Esophagus muscularis mucosa (tissue), 4 donors: ENCODE measurements at regions not wholly inside any gene's neighbourhood (a gene's known extent, or its start where the extent isn't known, plus 50 kb on each side); places are given as distances from the start of the nearest gene placed in this dataset.
A peak's percentile ranks its signal among the peaks of the same experiment; 100 is the strongest.
"Not testable (repeated sequence)": the region's sequence is repeated elsewhere in the genome, so short reads cannot be mapped to it uniquely, and the experiment has no call there.

Experiments used
- DNase-seq: peaks from one replicate; pipeline ENCODE4 v3.0.0-alpha.2; 2017; ENCODE audit errors: extremely low spot score
- H3K27ac ChIP-seq, 4 donors: fragments of 200-600 bp; sonication (generic); replicated peaks in 1 of 4; 1 replicate in 3 of 4; 2 replicates in 1 of 4; pipeline ENCODE4 v1.5.1; 2016 to 2019; ENCODE audit warnings: mild to moderate bottlenecking in 1 of 4
- H3K27me3 ChIP-seq, 4 donors: fragments of 200-600 bp; sonication (generic); one replicate each; pipeline versions ENCODE4 v1.5.1 to v1.6.0; 2016 to 2019
- H3K36me3 ChIP-seq, 4 donors: fragments of 200-600 bp; sonication (generic); one replicate each; pipeline ENCODE4 v1.5.1; 2016 to 2019
- H3K4me1 ChIP-seq, 4 donors: fragments of 200-600 bp; sonication (generic); one replicate each; pipeline ENCODE4 v1.5.1; 2016 to 2019
- H3K4me3 ChIP-seq, 4 donors: fragments of 200-600 bp; sonication (generic); 1 replicate in 2 of 4; 2 replicates in 2 of 4; pipeline ENCODE4 v1.5.1; 2016 to 2019; ENCODE audit warnings: mild to moderate bottlenecking in 4 of 4, moderate library complexity in 1 of 4
- H3K9me3 ChIP-seq, 4 donors: fragments of 200-600 bp; sonication (generic); 1 replicate in 3 of 4; 2 replicates in 1 of 4; pipeline ENCODE4 v1.5.1; 2016 to 2019
- WGBS: methylation state at CpG from one replicate; pipeline ENCODE4 v1.1.5; 2018; 5-methylcytosine and 5-hydroxymethylcytosine counted together
- intact Hi-C: fragments of 100-400 bp; cut with DNase I; formaldehyde crosslinking; loops from one replicate; pipeline ENCODE4 v1.15.1; 2023

DNA sequence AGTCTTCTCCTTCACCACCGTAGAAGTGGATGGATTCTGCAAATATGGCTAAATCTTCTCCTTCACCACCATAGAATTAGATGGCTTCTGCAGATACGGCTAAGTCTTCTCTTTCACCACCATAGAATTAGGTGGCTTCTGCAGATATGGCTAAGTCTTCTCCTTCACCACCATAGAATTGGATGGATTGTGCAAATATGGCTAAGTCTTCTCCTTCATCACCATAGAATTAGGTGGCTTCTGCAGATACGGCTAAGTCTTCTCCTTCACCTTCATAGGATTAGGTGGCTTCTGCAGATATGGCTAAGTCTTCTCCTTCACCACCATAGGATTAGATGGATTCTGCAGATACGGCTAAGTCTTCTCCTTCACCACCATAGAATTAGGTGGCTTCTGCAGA lies 866.2 kb upstream of the TPTE start:
- H3K4me3 ChIP-seq, H3K27me3 ChIP-seq, H3K36me3 ChIP-seq, intact Hi-C loops, H3K27ac ChIP-seq, H3K4me1 ChIP-seq: not testable (repeated sequence)
- DNase-seq = peak; percentile 90
- H3K9me3 ChIP-seq = peaks cover 0 to 13% (median 5%) of the 10 kb centered on the region in 4 donors
- 82% methylated on average over 4 of the region's 4 CpGs for WGBS

DNA sequence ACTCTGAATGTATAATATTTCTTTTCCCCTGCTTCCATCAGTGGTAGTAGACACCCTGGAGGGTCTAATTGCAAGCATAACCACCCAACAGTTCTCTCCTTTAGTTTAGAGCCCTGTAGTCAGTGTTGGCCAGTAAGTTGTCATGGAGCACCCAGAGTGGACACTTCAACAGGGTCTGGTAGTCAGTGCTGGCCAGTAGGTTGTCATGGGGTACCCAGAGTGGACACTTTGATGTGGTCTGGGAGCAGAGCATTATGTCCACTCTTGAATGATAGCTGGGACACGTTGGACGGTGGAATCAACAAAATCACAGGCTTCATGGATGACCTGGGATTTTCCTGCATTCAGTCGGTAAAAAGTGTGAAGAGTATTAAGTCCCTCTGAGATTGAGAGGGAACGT lies 864.9 kb upstream of the TPTE start:
- H3K4me1 ChIP-seq, H3K36me3 ChIP-seq, H3K27ac ChIP-seq, H3K27me3 ChIP-seq, H3K4me3 ChIP-seq, intact Hi-C loops: not testable (repeated sequence)
- peaks cover 0 to 13% (median 5%) of the 10 kb centered on the region in 4 donors for H3K9me3 ChIP-seq
- 76% methylated on average over 4 of the region's 4 CpGs for WGBS
- peak; percentile 92 for DNase-seq

DNA sequence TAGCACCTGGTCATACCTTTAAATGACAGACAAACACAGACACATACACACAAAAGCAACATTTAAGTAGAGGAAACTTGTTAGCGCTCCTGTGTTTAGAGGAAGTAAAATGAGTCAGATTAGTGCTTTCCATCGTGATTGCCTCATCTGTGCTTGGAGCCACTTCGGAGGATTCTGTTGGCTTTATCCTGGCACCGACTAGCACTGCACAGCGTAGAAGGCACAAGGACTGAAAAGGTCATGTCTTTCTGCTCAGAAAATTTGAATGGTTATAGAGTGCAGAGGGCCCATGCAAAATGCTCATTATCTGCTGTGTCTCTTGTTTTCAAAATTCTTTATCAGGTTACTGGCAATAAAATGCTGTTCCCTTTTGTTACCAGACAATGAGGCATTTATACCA lies 863.6 kb upstream of the TPTE start:
- intact Hi-C loops, H3K36me3 ChIP-seq, H3K27me3 ChIP-seq, H3K27ac ChIP-seq, H3K4me1 ChIP-seq, H3K4me3 ChIP-seq: not testable (repeated sequence)
- H3K9me3 ChIP-seq = peaks cover 0 to 13% (median 5%) of the 10 kb centered on the region in 4 donors
- DNase-seq = peak; percentile 89
- WGBS = 57% methylated on average over 5 of the region's 5 CpGs

DNA sequence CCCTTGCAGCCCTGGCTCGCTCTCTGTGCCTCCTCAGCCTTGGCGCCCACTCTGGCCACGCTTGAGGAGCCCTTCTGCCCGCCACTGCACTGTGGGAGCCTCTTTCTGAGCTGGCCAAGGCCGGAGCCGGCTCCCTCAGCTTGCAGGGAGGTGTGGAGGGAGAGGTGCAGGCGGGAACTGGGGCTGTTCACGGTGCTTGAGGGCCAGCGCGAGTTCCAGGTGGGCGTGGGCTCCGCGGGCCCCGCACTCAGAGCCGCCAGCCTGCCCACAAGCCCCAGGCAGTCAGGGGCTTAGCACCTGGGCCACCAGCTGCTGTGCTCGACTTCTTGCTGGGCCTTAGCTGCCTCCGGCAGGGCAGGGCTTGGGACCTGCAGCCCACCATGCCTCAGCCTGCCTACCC lies 861.5 kb upstream of the TPTE start:
- H3K9me3 ChIP-seq = peaks cover 0 to 13% (median 5%) of the 10 kb centered on the region in 4 donors
- H3K4me1 ChIP-seq, H3K27ac ChIP-seq, DNase-seq, H3K36me3 ChIP-seq, H3K4me3 ChIP-seq, H3K27me3 ChIP-seq, intact Hi-C loops: not testable (repeated sequence)
- WGBS = 73% methylated on average over 8 of the region's 17 CpGs

DNA sequence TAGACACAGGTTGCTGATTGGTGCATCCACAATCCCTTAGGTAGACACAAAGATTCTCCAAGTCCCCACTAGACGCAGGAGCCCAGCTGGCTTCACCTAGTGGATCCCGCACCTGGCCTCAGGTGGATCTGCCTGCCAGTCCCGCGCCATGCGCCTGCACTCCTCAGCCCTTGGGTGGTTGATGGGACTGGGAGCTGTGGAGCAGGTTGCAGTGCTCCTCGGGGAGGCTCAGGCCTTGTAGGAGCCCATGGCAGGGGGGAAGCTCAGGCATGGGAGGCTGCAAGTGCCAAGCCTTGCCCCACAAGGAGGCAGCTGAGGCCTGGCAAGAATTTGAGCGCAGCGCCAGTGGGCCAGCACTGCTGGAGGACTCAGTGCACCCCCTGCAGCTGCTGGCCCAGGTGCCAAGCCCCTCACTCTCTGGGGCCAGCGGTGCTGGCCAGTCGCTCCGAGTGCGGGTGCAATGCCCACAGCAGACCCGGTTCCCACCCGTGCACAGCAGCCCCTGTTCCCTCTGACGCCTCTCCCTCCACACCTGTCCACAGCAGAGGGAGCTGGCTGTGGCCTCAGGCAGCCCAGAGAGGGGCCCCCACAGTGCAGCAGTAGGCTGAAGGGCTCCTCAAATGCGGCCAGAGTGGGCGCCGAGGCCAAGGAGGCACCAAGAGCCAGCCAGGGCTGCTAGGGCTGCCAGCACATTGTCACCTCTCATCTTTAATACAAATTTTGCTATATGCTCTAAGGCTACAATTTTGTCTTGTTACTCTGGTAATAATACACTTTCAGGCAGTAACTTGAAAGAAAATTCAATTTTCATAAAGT lies 857.3 kb upstream of the TPTE start:
- H3K4me1 ChIP-seq, H3K27me3 ChIP-seq, H3K27ac ChIP-seq, H3K36me3 ChIP-seq, H3K4me3 ChIP-seq, H3K9me3 ChIP-seq, intact Hi-C loops, DNase-seq: not testable (repeated sequence)
- no CpG with 5 or more reads among the region's 18 CpGs for WGBS

DNA sequence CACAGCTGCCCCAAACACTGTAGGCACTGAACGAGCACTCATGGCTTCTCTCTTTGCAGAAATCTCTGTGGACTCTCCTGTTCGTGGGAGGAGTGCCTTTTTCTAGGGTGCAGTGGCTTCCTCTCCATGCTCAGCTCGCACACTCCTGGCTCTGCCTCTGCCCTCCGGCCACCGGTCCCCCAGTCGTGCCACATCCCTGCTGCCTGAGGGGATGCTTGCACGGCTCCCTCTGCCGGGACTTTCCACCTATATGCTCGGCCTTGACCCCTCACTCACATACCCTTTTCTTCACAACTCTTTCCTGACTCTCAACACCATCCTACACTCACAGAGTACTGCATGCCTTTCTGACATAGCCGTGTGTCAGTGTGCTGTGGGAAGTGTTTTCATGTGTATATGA lies 845.6 kb upstream of the TPTE start:
- H3K27me3 ChIP-seq, H3K9me3 ChIP-seq, H3K36me3 ChIP-seq, H3K27ac ChIP-seq, intact Hi-C loops, DNase-seq, H3K4me1 ChIP-seq, H3K4me3 ChIP-seq: not testable (repeated sequence)
- WGBS = 89% methylated on average over 7 of the region's 10 CpGs

DNA sequence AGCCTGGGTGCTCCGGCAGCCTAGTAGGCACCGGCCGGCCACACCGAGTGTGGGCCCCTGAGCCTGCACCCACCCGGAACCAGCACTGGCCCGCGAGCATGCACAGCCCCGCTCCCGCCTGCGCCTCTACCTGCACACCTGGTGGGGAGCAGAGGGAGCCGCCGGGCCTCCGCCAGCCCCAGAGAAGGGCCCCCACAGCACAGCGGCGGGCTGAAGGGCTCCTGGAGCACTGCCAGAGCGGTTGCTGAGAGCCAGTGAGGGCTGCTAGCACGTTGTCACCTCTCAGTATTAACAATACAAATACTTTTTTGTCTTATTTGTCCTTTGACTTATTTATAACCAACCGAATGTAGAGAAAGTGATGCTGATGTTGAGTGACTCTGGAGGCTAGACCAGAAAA lies 842.4 kb upstream of the TPTE start:
- H3K4me3 ChIP-seq, H3K36me3 ChIP-seq, H3K27me3 ChIP-seq, intact Hi-C loops, H3K27ac ChIP-seq, H3K4me1 ChIP-seq, H3K9me3 ChIP-seq: not testable (repeated sequence)
- no CpG with 5 or more reads among the region's 18 CpGs for WGBS
- peak; percentile 26 for DNase-seq

DNA sequence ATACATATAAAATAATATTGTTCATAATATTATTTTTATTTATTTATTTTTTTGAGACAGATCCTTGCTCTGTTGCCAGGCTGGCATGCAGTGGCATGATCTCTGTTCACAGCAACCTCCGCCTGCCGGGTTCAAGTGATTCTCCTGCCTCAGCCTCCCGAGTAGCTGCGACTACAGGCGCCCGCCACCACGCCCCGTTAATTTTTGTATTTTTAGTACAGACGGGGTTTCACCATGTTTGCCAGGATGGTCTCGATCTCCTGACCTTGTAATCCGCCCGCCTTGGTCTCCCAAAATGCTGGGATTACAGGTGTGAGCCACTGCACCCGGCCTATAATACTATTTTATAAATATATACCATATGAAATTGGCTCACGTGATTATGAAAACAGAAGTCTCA lies 832.4 kb upstream of the TPTE start:
- WGBS = no CpG with 5 or more reads among the region's 14 CpGs
- H3K4me3 ChIP-seq, DNase-seq, H3K27me3 ChIP-seq, H3K9me3 ChIP-seq, H3K4me1 ChIP-seq, H3K36me3 ChIP-seq, H3K27ac ChIP-seq, intact Hi-C loops: not testable (repeated sequence)

DNA sequence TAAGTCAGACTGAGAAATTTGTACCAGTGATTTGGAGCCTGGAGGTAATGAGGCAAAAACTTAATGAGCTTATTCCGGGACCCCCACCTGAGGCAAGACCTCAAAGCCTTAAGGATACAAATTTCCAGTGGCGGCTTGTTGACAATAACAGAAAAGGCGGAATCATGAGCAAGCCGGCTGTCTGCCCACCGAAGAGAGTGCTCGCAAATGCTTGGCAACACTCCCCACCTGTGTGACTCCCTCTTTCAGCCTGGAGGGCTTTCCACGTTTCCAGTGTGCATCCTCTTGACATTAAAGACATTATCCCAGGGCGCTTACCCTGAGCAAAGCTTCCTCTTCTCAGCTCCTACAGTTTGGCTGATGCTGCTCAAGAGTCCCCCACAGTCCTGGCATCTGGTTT lies 830.4 kb upstream of the TPTE start:
- 68% methylated on average over 4 of the region's 8 CpGs for WGBS
- H3K9me3 ChIP-seq, H3K27me3 ChIP-seq, H3K4me1 ChIP-seq, DNase-seq, intact Hi-C loops, H3K36me3 ChIP-seq, H3K27ac ChIP-seq, H3K4me3 ChIP-seq: not testable (repeated sequence)

DNA sequence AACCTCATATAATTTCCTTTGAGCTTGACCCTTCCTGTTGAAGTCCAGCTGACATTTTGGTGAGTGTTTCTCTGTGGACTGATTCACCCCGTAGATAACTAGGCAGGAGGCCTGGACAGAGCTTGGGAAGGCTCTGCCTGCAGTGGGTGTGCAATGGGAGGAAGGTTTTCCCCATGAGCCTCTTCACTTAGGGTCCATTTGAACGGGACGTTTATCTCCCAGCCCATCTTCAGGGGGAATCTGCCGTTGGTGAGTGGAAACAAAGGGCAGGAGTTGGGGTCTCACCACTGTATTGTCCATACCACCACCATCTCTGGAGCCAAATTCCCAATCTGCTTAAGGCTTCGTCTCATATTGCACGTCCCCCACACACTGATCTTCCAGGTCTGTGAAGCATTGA lies 825.6 kb upstream of the TPTE start:
- 65% methylated on average over 6 of the region's 6 CpGs for WGBS
- H3K36me3 ChIP-seq, H3K4me3 ChIP-seq, H3K27ac ChIP-seq, H3K4me1 ChIP-seq, H3K27me3 ChIP-seq, H3K9me3 ChIP-seq, intact Hi-C loops: not testable (repeated sequence)
- DNase-seq = peak; percentile 74

DNA sequence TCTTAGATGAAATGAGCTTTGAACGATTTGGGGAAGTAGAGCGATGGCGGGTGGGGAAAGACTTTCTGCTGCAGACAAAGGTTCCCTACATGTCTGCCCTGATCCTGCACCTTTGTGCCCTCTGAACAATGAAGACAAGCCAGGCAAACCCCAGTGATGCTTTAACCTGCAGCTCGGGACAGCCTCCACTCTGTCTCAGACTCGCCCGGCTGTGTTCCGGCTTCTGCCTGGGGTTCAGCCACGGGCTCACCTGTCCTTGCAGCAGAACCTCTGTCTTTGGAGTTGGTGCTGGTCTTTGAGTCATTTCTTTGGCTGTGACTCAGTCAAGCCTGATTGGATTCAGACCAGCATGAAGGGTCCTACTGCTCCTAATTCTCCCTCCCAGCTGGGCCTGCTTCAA lies 823.6 kb upstream of the TPTE start:
- DNase-seq, H3K27ac ChIP-seq, H3K4me3 ChIP-seq, H3K27me3 ChIP-seq, H3K4me1 ChIP-seq, H3K9me3 ChIP-seq, intact Hi-C loops, H3K36me3 ChIP-seq: not testable (repeated sequence)
- WGBS = no CpG with 5 or more reads among the region's 8 CpGs

DNA sequence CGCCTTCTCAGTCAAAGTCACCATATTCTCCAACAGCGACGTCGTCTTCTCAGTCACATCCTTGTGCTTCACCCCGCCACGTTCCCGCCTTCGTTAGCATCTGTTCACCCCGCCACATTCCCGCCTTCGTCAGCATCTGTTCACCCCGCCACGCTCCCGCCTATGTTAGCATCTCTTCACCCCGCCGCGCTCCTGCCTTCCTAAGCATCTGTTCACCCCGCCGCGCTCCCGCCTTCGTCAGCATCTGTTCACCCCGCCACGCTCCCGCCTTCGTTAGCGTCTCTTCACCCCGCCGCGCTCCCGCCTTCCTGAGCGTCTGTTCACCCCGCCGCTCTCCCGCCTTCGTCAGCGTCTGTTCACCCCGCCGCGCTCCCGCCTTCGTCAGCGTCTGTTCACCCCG lies 816.4 kb upstream of the TPTE start:
- H3K4me3 ChIP-seq, intact Hi-C loops, H3K36me3 ChIP-seq, H3K27ac ChIP-seq, H3K4me1 ChIP-seq, H3K9me3 ChIP-seq, H3K27me3 ChIP-seq, DNase-seq: not testable (repeated sequence)
- 77% methylated on average over 43 of the region's 44 CpGs for WGBS

DNA sequence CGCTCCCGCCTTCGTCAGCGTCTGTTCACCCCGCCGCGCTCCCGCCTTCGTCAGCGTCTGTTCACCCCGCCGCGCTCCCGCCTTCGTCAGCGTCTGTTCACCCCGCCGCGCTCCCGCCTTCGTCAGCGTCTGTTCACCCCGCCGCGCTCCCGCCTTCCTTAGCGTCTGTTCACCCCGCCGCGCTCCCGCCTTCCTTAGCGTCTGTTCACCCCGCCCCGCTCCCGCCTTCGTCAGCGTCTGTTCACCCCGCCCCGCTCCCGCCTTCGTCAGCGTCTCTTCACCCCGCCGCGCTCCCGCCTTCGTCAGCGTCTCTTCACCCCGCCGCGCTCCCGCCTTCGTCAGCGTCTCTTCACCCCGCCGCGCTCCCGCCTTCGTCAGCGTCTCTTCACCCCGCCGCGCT lies 815.9 kb upstream of the TPTE start:
- H3K27me3 ChIP-seq, H3K9me3 ChIP-seq, H3K4me1 ChIP-seq, DNase-seq, H3K4me3 ChIP-seq, intact Hi-C loops, H3K27ac ChIP-seq, H3K36me3 ChIP-seq: not testable (repeated sequence)
- WGBS = 78% methylated on average over 45 of the region's 63 CpGs
